Raji (cell line): ENCODE measurements at regions not wholly inside any gene's neighbourhood (a gene's known extent, or its start where the extent isn't known, plus 50 kb on each side); places are given as distances from the start of the nearest gene placed in this dataset.

Experiments used
- POLR2A ChIP-seq: IDR thresholded peaks from 2 replicates; pipeline ENCODE4 v1.6.1; 2011; ENCODE audit warnings: low read depth, low read length, control low read depth; ENCODE audit not compliant: insufficient read depth

- no peak for TF ChIP-seq POLR2A
Measured at GRCh38 chr17:79280866-79281572, 206.4 kb downstream of the ENGASE start.

DNA sequence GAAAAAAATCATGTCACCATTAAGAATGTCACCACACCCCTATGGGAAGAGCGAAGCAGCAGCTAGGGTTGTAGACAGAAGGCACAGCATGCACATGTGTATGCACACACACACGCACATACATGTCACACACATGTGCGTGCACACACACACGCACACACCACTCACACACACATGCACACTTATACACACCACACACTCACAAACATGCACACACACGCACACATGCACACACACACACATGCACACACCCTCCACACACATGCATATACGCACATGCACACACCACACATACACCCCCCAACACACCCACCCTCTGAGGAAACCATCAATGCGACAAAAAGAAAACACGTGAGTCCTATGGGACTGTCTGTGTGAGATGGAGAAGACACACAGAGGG is 205.4 kb downstream of the ENGASE start:
- no peak for TF ChIP-seq POLR2A

- TF ChIP-seq POLR2A: no peak
Measured at GRCh38 chr17:79279320-79279719, 204.7 kb downstream of the ENGASE start.

DNA sequence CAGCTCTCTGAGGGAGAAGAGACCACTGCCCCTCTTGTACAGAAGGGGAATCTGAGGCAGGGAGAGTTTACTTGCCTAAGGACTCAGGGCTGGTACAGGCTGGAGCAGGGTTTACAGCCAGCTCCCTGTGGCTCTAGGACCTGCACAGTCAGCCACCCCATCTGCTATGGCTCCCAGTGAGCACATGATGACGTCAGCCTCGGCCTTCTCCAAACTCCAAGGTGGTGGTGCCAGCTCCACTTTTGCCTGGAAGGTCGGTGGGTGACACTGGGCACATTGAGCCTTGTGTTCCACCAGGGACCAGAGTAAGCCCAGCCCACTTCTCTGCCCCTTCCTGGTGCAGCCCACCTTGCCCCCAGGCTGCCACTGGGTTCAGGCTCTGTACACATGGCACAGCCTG is 202.2 kb downstream of the ENGASE start:
- no peak for TF ChIP-seq POLR2A

GRCh38 chr17:79273660-79274059 is 199.0 kb downstream of the ENGASE start:
- TF ChIP-seq POLR2A: no peak

GRCh38 chr17:79272666-79273219 is 198.1 kb downstream of the ENGASE start:
- no peak for TF ChIP-seq POLR2A

DNA sequence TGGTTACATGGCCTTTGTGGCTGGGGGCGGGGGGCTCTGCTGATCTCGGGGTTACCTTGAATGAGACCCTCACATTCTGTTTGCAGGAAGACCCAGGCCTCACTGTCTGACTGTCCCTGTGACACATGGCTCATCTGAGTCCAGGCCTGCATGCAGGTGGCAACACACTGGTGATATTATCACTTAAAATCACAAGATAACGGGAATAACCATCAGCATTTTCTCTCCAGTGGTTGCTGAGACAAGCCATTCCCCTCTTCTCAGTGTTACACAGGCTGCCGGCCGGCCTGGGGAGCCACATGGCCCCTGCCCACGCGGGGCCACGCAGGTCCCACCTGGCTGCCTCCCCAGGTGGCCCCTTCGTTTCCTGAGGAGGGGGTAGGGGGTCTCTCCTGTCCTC is 197.6 kb downstream of the ENGASE start:
- TF ChIP-seq POLR2A: no peak

GRCh38 chr17:79269620-79270019 is 195.0 kb downstream of the ENGASE start:
- no peak for TF ChIP-seq POLR2A

GRCh38 chr17:79263191-79263590 is 188.6 kb downstream of the ENGASE start:
- no peak for TF ChIP-seq POLR2A

DNA sequence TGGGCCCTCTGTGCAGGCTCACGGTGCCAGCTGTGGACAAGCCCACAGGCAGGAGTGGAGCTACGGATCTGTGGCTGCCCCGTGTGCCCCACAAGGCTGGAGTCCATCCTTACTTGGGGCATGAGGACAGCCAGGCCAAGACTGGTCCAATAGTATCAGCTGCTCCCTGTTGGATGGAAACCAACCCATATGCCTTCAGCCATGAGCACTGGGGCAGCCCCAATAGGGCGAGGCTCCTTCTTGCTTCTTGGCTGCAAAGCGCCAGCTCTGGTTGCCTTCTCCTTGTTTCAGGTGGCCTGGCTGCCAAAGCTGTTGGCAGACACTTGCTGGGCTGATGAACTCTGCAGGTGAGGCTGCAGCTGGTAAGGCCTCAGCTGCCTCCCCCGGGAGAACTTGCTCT is 188.0 kb downstream of the ENGASE start:
- TF ChIP-seq POLR2A: no peak

DNA sequence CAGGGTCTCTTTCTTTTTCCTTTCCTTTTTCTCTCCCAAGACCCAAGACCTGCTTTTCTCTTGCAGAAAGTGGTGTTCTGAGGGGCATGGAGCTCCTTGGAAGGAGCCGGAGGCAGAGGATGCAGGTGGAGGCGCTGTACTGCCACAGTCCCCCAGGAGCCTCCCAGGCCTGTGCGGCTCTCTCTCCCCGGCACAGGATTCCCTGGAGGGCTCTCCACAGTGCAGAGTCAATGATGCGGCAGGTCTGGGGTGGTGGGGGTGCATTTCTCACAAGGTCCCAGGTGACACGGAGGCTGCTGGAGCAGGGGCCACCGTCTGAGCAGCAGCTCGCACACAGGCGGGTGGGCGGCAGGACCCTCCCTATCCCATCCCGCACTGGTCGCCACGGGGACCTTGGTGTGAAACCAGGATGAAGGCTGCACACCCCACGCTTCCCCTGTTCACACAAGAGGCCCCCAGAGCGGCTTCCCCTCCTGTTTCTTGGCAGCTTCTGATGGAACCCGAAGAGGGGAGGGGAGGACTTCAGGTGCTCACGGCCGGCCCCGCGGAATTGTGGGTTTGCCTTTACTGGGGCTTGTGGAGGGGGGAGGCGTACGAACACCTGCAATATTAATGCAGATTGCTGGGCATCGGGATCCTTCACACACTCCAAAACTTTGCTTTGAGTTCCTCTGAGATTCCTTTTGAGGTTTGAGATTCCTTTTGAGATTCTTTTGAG is 186.9 kb downstream of the ENGASE start:
- no peak for TF ChIP-seq POLR2A

GRCh38 chr17:79258843-79259242 is 184.2 kb downstream of the ENGASE start:
- no peak for TF ChIP-seq POLR2A

DNA sequence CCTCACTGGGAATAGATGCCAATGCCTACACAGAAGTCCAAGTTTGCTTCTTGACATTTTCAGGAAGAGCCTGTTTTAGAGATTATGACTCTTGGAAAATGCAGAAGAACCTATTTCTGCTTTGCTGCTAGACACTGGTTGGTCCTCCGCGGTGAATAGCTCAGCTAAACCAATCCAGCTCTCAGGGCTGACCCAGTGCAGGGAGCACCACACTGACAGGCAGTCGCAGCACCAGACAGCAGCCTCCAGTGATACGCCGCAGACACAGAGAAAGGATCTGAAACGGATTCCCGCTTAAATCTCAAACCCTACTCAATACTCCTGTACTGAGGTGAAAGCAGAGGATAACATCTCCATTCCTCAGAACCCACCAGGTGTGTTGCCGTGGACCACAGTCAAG is 183.4 kb downstream of the ENGASE start:
- TF ChIP-seq POLR2A: no peak

DNA sequence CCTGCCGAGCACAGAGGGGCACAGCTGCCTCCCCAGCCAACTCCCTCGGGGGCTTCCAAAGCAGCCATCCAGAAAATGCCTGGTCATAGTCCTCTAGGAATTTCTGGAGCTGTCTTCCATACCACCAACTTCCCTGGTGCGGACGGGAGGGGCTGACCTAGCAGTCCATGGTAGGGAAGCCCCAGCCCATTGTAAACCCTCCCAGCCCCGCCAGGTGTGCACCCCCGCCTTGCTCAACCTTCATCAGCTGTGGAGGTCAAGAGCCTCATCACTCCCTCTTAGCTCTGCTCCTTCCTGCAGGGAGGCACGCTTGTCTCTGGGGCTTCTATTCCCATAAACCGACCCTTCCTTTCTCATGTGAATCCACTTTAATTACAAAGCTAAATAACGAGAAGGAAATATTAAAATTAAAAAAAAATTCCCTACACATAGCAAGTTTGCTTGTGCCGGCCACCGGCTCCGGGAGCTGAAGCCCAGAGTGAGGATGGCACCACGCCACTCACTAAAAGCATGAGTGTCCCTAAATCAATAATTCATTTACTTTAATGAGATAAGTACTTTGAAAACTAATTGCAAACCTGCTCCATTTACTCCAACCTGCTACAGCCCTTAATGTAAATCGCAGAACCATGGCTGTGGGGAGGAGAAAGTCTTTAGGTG is 181.4 kb downstream of the ENGASE start:
- no peak for TF ChIP-seq POLR2A

DNA sequence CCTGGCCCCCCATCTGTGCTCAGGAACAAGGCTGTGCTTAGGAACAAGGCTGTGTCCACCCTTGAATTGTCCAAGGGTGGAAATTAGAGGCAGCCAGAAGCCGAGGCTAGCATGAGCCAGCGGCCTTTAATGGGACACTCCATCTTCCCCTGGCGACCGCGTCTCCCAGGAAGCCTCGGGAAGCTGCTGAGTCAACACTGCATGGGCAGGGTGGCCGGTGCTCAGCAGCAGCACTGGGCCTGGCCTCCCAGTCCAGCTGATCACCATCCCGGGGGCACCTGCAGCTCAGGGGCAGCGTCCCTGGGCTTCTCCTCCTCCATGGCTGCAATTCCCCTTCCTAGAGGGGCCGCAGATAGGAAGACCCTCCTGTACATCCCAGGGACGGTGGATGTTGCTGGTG is 180.8 kb downstream of the ENGASE start:
- no peak for TF ChIP-seq POLR2A

GRCh38 chr17:79255046-79255445 is 180.4 kb downstream of the ENGASE start:
- TF ChIP-seq POLR2A: no peak
